Kidney (tissue), 13 donors: ENCODE measurements at regions not wholly inside any gene's neighbourhood (a gene's known extent, or its start where the extent isn't known, plus 50 kb on each side); places are given as distances from the start of the nearest gene placed in this dataset.

Source experiments
- DNase-seq, 5 donors: peaks; one replicate each; pipeline ENCODE4 v3.0.0-alpha.2; 2013 to 2020
- FAIRE-seq: peaks from 2 replicates; lab custom pipeline; 2012; peaks lifted over from hg19 to GRCh38; lab: Jason Lieb, UNC
- H3K27ac ChIP-seq, 2 donors: one replicate each; pipeline ENCODE4 v1.7.0; 2013; ENCODE audit warnings: low read depth in 2 of 2, low read length in 2 of 2, inconsistent platforms in 1 of 2
- H3K27me3 ChIP-seq: one replicate; pipeline ENCODE4 v1.7.1; 2013; ENCODE audit warnings: low read length, inconsistent platforms; ENCODE audit not compliant: control insufficient read depth, insufficient read depth
- H3K36me3 ChIP-seq, 3 donors: one replicate each; pipeline versions ENCODE4 v1.7.0 to v1.7.1; 2013; ENCODE audit warnings: low read length in 3 of 3, control low read depth in 1 of 3, inconsistent platforms in 1 of 3; ENCODE audit not compliant: insufficient read depth in 3 of 3, control insufficient read depth in 2 of 3
- H3K4me1 ChIP-seq, 3 donors: one replicate each; pipeline versions ENCODE4 v1.7.0 to v1.7.1; 2013; ENCODE audit warnings: low read length in 3 of 3, inconsistent platforms in 1 of 3, low read depth in 1 of 3; ENCODE audit not compliant: control insufficient read depth in 2 of 3, insufficient read depth in 2 of 3
- H3K4me3 ChIP-seq, 3 donors: one replicate each; pipeline versions ENCODE4 v1.7.0 to v1.8.1; 2013; ENCODE audit warnings: low read length in 3 of 3, control low read depth in 1 of 3, inconsistent platforms in 1 of 3
- H3K9ac ChIP-seq, 3 donors: one replicate each; pipeline versions ENCODE4 v1.7.0 to v1.7.1; 2013; ENCODE audit warnings: low read length in 3 of 3, control low read depth in 1 of 3, inconsistent platforms in 1 of 3
- H3K9me3 ChIP-seq, 3 donors: one replicate each; pipeline versions ENCODE4 v1.7.0 to v1.7.1; 2013; ENCODE audit warnings: low read length in 3 of 3, control low read depth in 1 of 3, inconsistent platforms in 1 of 3; ENCODE audit not compliant: control insufficient read depth in 2 of 3, insufficient read depth in 1 of 3
- intact Hi-C: fragments of 100-400 bp; cut with DNase I; formaldehyde crosslinking; loops from one replicate; pipeline ENCODE4 v1.11.1; 2022
- TF ChIP-seq, protein P1 (sequence below): IDR thresholded peaks from 3 replicates; pipeline ENCODE4 v1.5.1; 2012; ENCODE audit warnings: mild to moderate bottlenecking, moderate library complexity, borderline replicate concordance; ENCODE audit not compliant: insufficient read depth; ENCODE audit errors: extremely low read depth
- donor health status: control.
- donor health status: control.
- donor health status: control.
- donor health status: control.
- donor health status: control.
- donor health status: DM: yes; HTN: yes; CAD: no.
- donor health status: Normal renal cell carcinoma (clear cell type).

DNA sequence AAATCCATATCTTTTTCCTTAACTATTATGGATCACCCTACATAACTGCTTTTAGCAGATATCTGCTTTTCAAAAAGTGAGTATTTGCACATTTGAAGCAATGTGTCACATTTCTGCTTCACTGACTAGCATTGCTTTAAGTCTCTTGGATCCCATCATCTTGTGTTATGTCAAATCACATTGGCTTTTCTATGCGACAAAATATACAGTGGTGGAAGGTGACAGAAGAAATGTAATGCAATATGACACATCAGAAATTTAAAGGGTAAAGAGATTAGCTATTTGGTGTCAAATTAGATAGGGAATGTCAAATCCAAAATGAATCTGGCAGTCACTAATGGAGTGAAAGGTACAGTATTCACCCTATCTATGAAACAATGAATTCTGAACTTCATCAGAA is 1282.1 kb upstream of the PCDH20 start:
- FAIRE-seq (no peak), DNase-seq (no peak)
- no peak overlapping the region for H3K27ac ChIP-seq

DNA sequence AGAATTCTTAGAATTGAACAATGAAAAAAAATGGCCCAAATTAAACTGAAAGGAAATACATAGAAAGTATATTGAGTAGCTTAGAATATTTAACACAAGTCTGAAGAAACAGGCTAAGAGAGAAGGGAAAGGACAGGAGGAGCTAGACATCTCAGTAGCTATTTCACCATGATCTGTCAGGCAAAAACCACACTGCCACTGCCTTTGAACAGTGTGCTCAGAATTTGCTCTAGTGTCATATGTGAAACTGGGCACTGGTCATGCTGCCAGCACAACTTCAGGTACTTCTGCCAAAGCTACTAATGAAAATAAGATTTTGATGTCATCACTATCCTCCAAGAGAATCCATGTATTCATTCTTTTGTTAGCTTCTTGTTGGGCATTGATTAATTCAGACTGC is 1280.8 kb upstream of the PCDH20 start:
- Histone ChIP-seq H3K36me3 (no peaks in the 10 kb centered on the region), H3K4me1 (no peaks in the 10 kb centered on the region), H3K4me3 (no peak overlapping the region), H3K27ac (no peak overlapping the region), H3K9ac (no peak overlapping the region), H3K9me3 (no peaks in the 10 kb centered on the region), H3K27me3 (no peaks in the 10 kb centered on the region)
- DNase-seq (no peak), FAIRE-seq (no peak)
- intact Hi-C loops: no loop called here
- TF ChIP-seq, protein P1, sequence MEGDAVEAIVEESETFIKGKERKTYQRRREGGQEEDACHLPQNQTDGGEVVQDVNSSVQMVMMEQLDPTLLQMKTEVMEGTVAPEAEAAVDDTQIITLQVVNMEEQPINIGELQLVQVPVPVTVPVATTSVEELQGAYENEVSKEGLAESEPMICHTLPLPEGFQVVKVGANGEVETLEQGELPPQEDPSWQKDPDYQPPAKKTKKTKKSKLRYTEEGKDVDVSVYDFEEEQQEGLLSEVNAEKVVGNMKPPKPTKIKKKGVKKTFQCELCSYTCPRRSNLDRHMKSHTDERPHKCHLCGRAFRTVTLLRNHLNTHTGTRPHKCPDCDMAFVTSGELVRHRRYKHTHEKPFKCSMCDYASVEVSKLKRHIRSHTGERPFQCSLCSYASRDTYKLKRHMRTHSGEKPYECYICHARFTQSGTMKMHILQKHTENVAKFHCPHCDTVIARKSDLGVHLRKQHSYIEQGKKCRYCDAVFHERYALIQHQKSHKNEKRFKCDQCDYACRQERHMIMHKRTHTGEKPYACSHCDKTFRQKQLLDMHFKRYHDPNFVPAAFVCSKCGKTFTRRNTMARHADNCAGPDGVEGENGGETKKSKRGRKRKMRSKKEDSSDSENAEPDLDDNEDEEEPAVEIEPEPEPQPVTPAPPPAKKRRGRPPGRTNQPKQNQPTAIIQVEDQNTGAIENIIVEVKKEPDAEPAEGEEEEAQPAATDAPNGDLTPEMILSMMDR: no peak

More for the DNA sequence above, 1282.1 kb upstream of the PCDH20 start:
- Histone ChIP-seq H3K4me1 (no peaks in the 10 kb centered on the region), H3K36me3 (no peaks in the 10 kb centered on the region), H3K4me3 (no peak overlapping the region), H3K27me3 (no peaks in the 10 kb centered on the region), H3K9ac (no peak overlapping the region), H3K9me3 (no peaks in the 10 kb centered on the region)
- intact Hi-C loops: no loop called here
- TF ChIP-seq, protein P1: no peak

DNA sequence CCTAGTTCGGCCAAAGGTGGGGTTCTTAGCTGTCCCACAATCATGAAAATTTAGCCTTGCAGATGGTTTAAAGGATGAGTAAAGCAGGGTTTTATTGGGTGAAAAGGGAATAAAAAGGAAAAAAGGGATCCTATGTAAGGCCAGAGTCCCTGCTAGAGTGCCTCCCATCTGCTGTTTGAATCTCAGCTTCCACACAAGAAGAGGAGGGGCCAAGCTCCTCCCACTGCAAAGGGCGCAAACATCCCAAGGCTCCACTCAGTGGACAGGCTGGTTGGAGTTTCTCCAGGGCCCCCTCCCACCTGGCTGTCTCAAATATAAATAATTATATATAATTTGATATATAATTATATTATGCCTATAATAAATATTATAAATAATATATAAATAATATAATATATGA is 1272.1 kb upstream of the PCDH20 start:
- intact Hi-C loops: no loop called here
- TF ChIP-seq, protein P1: no peak
- Histone ChIP-seq H3K9me3 (no peaks in the 10 kb centered on the region), H3K36me3 (no peaks in the 10 kb centered on the region), H3K4me1 (no peaks in the 10 kb centered on the region), H3K4me3 (no peak overlapping the region), H3K27ac (no peak overlapping the region), H3K9ac (no peak overlapping the region), H3K27me3 (no peaks in the 10 kb centered on the region)
- FAIRE-seq: no peak
- no peak for DNase-seq

DNA sequence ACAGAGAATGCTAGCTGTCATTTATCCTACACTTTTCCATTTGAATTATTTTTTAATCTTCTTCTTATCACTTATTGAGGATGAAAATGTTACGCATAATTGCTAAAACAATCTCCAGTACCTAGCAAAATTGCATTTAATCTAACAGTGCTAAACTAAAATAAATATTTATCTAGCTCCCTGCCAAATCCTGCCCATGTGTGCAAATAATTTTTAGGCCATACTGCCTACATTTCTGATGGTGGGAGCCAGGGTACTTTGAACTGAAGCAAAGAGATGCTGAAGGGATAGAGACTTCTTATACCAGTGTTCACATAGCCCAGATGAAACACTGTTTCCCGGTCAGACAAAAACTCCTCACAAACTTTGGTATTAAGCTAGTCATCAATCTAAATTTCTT is 1268.7 kb upstream of the PCDH20 start:
- intact Hi-C loops: no loop called here
- DNase-seq (no peak), FAIRE-seq (no peak)
- Histone ChIP-seq H3K27ac (no peak overlapping the region), H3K36me3 (no peaks in the 10 kb centered on the region), H3K9me3 (no peaks in the 10 kb centered on the region), H3K27me3 (no peaks in the 10 kb centered on the region), H3K4me3 (no peak overlapping the region), H3K4me1 (no peaks in the 10 kb centered on the region), H3K9ac (no peak overlapping the region)
- TF ChIP-seq, protein P1: no peak
